ENCODE measurements at regions not wholly inside any gene's neighbourhood (a gene's known extent, or its start where the extent isn't known, plus 50 kb on each side); places are given as distances from the start of the nearest gene placed in this dataset.

DNA sequence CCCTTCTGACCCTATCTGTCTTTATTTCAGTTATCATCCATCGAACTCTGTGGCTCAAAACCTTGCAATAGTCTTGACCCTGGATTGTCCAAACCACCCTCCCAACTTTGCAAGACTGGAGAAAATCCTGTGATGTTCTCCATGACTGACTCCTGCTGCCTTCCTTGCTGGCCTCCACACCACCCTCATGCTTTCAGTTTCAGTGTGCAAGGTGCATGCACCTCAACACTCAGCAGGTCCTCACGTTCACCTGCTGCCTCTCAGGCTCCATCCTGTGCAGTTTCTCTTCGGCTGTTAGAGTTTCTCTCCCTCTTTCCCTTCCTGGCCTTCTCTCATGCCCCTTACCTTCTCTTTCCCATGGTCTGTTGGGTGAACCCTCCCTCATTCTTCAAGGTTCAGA, 59.4 kb upstream of the ASIC2 start:
- H3K4me1 Mint-ChIP-seq: no peaks in the 10 kb centered on the region

DNA sequence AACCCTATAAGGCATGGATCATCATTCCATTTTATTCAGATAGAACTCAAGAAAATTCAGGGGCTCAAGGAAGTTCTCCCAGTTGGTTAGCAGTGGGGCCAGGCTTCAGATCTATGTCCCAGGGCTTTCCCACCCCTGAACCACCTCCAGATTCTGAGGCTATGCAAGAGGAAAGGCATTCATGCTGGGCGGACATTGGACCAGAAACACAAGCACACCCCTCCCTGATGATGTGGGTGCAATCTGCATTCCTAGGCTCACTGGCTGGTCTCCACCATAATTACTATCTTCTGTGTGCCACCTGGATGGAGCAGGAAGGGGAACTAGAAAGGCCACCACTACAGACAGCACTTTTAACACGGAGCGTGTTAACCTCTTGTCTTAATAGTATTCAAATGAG, 63.2 kb upstream of the ASIC2 start:
- DNase-seq: no peak
- H3K4me3 Mint-ChIP-seq: no peak overlapping the region
- no peaks in the 10 kb centered on the region for H3K36me3 Mint-ChIP-seq
- peaks cover 0 to 8% (median 2%) of the 10 kb centered on the region in 7 donors for H3K9me3 Mint-ChIP-seq
- H3K27ac Mint-ChIP-seq: no peak overlapping the region
- ATAC-seq (ENCODE audit: low read depth in 2 of 2): no peak
- no peaks in the 10 kb centered on the region for H3K4me1 Mint-ChIP-seq
- H3K27me3 Mint-ChIP-seq: peaks cover 3 to 19% (median 7%) of the 10 kb centered on the region in 3 donors

More for the DNA sequence above, 59.4 kb upstream of the ASIC2 start:
- Mint-ChIP-seq H3K9me3 (peaks cover 0 to 7% (median 2%) of the 10 kb centered on the region in 7 donors), H3K27ac (no peak overlapping the region), H3K27me3 (peaks cover 3 to 19% (median 7%) of the 10 kb centered on the region in 3 donors), H3K36me3 (no peaks in the 10 kb centered on the region), H3K4me3 (no peak overlapping the region)
- no peak for ATAC-seq (ENCODE audit: low read depth in 2 of 2)
- DNase-seq: no peak

DNA sequence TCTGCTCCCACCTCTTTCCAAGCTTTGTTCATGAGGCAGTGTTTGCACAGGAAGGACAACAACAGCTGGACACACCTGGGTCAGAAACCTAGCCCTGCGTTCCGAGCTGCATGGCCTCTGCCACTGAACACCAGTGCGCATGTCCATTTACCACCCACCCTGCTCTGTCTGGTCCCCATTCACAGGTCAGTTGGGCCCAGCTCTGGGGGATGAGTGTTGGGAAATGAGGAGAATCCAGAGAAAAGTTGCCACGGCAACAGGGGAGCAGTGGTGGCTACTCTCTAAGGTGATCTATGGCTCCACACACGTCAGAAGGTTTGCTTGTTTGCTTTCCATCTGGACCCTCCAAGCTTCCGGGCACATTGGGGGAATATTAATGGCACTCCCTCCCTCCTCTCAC, 70.4 kb upstream of the ASIC2 start:
- peaks cover 0 to 9% (median 4%) of the 10 kb centered on the region in 7 donors for H3K9me3 Mint-ChIP-seq
- no peak overlapping the region for H3K4me3 Mint-ChIP-seq
- ATAC-seq (ENCODE audit: low read depth in 2 of 2): no peak
- no peaks in the 10 kb centered on the region for H3K36me3 Mint-ChIP-seq
- no peak for DNase-seq
- H3K4me1 Mint-ChIP-seq: no peaks in the 10 kb centered on the region
- H3K27me3 Mint-ChIP-seq: peaks cover 0 to 16% (median 5%) of the 10 kb centered on the region in 3 donors
- no peak overlapping the region for H3K27ac Mint-ChIP-seq

DNA sequence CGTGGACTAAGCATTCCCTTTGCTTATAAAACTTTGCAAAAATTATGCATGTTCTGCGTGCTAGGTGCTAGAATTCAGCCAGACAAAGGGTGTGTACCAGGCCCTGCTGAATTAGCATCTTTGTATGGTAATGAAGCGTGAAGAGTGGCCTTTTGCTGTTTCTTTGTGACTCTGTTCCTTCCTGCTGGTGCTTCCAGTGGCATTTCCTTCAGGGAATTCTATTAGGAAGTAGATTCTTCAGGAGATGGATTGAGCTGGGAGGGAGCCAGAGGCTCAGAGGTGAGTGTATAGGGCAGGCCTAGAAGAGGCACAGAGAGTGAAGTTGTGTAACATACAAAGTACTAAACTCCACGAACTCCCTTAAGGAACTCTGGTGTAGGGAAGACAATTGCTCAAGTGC, 73.9 kb upstream of the ASIC2 start:
- DNase-seq (no peak), ATAC-seq (ENCODE audit: low read depth in 2 of 2) (no peak)
- Mint-ChIP-seq H3K4me3 (no peak overlapping the region), H3K9me3 (peaks cover 0 to 9% (median 4%) of the 10 kb centered on the region in 7 donors), H3K36me3 (no peaks in the 10 kb centered on the region), H3K4me1 (no peaks in the 10 kb centered on the region), H3K27ac (no peak overlapping the region), H3K27me3 (peaks cover 0 to 17% (median 5%) of the 10 kb centered on the region in 3 donors)

DNA sequence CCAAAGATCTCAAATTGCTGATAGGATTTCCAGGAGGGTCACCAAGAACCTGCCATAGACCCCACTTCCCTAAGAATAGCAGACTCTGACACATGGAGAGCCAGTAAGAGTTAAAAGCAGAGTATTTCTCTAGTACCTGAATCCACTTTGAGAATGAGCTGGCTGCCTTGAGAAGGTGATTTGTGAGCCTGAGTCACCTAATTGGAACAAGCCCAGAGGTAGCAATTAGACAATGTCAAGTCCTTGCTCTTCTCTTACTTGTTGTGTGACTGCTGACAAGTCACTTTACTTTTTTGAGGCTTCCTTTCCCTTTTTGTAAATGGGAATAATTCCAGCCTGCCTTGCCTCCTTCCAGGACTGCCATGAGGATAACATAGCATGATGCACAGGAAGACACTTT, 76.1 kb upstream of the ASIC2 start:
- ATAC-seq (ENCODE audit: low read depth in 2 of 2): no peak
- Mint-ChIP-seq H3K9me3 (peaks cover 0 to 6% (median 4%) of the 10 kb centered on the region in 7 donors), H3K4me3 (no peak overlapping the region), H3K36me3 (no peaks in the 10 kb centered on the region), H3K27ac (no peak overlapping the region), H3K4me1 (no peaks in the 10 kb centered on the region), H3K27me3 (peaks cover 0 to 13% (median 5%) of the 10 kb centered on the region in 3 donors)
- DNase-seq: no peak

DNA sequence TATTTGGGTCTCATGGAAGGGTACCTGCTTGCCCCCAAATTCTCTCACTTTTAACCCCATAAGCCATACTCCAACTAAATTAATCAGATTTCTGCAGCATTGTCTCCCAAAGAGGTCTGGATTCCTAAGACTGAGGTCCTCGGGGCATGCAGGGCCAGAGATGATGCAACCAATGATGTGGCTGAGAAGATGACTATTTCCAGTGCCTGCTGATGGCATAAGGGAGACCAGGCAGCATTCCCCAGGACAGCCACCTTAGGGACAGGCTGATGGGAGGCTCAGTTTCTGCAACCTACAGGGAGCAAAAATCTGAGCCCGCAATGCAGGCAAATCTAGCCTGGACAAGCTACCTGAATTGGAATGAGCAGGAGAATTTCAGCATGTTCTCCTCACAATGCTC, 76.8 kb upstream of the ASIC2 start:
- Mint-ChIP-seq H3K36me3 (no peaks in the 10 kb centered on the region), H3K27me3 (peaks cover 0 to 10% (median 8%) of the 10 kb centered on the region in 3 donors), H3K27ac (no peak overlapping the region), H3K4me1 (no peaks in the 10 kb centered on the region), H3K9me3 (peaks cover 0 to 4% (median 0%) of the 10 kb centered on the region in 7 donors), H3K4me3 (no peak overlapping the region)
- no peak for DNase-seq
- ATAC-seq (ENCODE audit: low read depth in 2 of 2): no peak

DNA sequence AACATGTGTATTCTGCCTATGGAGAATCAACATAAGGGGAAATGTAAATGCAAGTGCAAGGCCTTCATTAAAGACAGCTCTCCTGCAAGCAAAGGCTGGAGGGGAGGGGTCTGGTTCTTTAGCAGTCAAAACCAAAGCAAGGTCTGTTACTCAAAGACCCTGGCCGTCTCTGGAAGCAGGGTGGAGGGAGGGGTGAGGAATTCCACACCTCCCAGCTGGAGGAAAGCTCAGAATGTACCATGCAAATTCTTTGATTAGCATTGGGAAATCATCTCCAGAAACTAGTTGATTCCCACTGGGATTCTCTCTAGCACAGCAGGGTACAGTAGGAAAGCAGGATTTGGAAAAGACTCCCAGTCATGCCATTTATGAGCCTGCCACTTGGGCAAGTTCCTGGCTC, 77.3 kb upstream of the ASIC2 start:
- no peak for ATAC-seq (ENCODE audit: low read depth in 2 of 2)
- Mint-ChIP-seq H3K27me3 (peaks cover 0 to 5% (median 4%) of the 10 kb centered on the region in 3 donors), H3K4me3 (no peak overlapping the region), H3K36me3 (no peaks in the 10 kb centered on the region), H3K4me1 (no peaks in the 10 kb centered on the region), H3K27ac (no peak overlapping the region), H3K9me3 (peaks cover 0 to 4% (median 0%) of the 10 kb centered on the region in 7 donors)
- no peak for DNase-seq

DNA sequence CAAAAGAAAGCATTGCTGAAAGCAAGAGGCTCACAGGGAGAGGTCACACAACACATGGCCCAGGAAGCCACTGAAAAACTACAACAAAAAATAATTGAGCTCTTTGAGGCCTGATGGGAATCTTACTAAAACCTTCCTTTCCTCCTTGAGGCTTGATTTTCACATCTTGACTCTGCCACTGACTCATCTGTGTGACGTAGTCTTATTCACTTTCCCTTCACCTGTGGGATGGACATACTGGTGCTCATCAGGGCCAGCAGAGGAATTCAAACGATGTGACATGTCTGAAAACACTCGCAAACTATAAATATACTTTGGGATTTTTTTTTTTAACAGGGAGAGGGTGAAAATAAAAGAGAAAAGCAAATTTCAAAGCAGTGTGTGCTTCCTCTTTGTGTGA, 78.3 kb upstream of the ASIC2 start:
- ATAC-seq (ENCODE audit: low read depth in 2 of 2) (no peak), DNase-seq (no peak)
- no peak overlapping the region for H3K4me3 Mint-ChIP-seq
- H3K4me1 Mint-ChIP-seq: no peaks in the 10 kb centered on the region
- H3K9me3 Mint-ChIP-seq: peaks cover 0 to 1% (median 0%) of the 10 kb centered on the region in 7 donors
- no peak overlapping the region for H3K27ac Mint-ChIP-seq
- H3K36me3 Mint-ChIP-seq: no peaks in the 10 kb centered on the region
- peaks cover 0 to 5% (median 4%) of the 10 kb centered on the region in 3 donors for H3K27me3 Mint-ChIP-seq

DNA sequence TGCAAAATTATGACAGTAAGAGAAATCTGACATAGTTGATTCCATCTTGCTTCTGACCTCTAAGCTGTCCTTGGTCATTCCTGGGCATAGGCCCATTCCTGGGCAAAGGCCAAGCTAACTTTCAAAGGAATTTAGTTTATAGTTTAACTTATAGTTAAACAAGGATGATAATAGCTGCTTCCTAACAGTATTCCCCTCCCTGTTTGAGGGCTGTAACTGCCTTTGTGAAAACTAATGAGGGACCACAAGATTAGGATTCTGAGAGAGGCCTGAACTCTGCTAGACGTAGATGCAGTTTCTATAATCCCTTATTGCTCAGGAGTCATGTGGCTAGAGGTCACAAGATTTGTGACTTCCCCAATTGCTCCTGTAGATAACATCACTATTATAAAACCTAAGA, 80.2 kb upstream of the ASIC2 start:
- H3K27ac Mint-ChIP-seq: no peak overlapping the region
- H3K4me3 Mint-ChIP-seq: no peak overlapping the region
- no peak for DNase-seq
- no peaks in the 10 kb centered on the region for H3K9me3 Mint-ChIP-seq
- H3K36me3 Mint-ChIP-seq: no peaks in the 10 kb centered on the region
- H3K4me1 Mint-ChIP-seq: no peaks in the 10 kb centered on the region
- H3K27me3 Mint-ChIP-seq: peaks cover 0 to 15% (median 4%) of the 10 kb centered on the region in 3 donors
- ATAC-seq (ENCODE audit: low read depth in 2 of 2): no peak

DNA sequence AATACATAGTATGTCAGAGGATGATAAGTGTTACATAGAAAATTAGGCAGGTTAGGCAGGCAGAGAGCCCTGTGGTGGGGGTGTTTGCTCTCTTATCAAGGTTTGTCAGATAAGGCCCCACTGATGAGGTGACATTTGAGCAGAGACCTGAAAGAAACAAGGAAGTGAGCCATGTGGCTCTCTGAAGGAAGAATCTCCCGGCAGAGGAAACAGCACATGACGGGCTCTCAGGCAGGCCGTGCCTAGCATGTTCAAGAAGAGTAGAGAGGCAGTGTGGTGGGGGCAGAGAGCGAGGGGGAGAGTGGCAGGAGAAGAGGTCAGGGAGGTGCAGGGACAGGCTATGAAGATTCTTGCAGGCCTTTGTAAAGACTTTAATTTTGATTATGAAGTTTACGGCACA, 82.0 kb upstream of the ASIC2 start:
- Mint-ChIP-seq H3K9me3 (no peaks in the 10 kb centered on the region), H3K36me3 (no peaks in the 10 kb centered on the region), H3K4me1 (no peaks in the 10 kb centered on the region), H3K4me3 (no peak overlapping the region), H3K27ac (no peak overlapping the region), H3K27me3 (peaks cover 0 to 20% (median 9%) of the 10 kb centered on the region in 3 donors)
- ATAC-seq (ENCODE audit: low read depth in 2 of 2) (no peak), DNase-seq (no peak)

DNA sequence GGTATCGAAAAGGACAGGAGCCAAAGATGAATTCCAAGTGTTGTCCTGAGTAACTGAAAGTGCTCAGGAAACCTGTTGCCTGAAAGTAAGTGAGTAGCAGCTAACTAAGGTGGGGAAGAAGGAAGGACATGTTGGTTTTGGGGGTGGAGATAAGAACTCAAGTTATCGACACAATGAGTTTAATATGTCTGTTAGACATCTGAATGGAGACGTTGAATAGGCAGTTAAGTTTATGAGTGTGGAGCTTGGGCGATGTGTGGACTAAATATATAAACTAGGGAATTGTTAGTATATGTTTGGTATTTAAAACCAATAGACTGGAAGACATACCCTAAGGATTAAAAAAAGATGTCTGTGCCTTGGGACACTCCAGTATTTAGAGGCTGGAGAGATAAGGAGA, 82.7 kb upstream of the ASIC2 start:
- DNase-seq (no peak), ATAC-seq (ENCODE audit: low read depth in 2 of 2) (no peak)
- H3K36me3 Mint-ChIP-seq: no peaks in the 10 kb centered on the region
- no peaks in the 10 kb centered on the region for H3K9me3 Mint-ChIP-seq
- peaks cover 0 to 20% (median 9%) of the 10 kb centered on the region in 3 donors for H3K27me3 Mint-ChIP-seq
- H3K27ac Mint-ChIP-seq: no peak overlapping the region
- H3K4me3 Mint-ChIP-seq: no peak overlapping the region
- no peaks in the 10 kb centered on the region for H3K4me1 Mint-ChIP-seq

DNA sequence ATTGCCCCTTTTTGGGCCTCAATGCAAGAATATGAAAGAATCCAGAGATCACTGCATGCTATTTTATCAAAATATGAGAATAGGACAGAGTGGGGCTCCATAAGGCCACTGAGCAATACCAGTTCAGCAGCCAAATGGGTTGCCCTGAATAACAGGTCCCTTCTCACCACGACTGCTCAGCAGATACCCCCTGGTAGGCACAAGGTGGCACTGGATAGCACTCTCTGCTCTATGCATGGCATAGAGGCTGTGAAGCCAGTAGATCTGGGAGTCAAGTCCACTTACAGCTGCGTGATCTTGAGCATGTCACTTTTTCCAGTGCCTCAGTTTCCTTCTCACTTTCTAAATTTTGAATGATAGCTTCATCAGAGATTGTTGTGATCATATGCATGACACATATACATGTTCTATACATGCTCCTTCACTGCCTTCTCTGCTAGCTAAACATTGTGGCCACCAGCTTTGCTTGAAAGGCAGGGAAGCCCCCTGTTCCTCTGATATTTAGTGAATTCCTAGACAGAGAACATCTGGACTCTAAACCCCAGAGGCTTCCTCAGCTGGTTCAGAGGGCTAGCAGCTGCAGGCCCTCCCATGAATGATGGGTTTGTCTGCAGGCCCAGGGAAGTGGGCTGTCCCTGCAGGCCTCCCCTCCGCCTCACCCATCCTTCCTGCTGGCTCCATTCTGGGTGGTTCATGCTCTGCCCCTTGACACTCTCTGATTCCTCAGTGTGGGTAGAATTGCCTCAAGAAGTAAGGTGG, 84.9 kb upstream of the ASIC2 start:
- DNase-seq: no peak
- Mint-ChIP-seq H3K27me3 (peaks cover 0 to 20% (median 8%) of the 10 kb centered on the region in 3 donors), H3K36me3 (no peaks in the 10 kb centered on the region), H3K27ac (no peak overlapping the region), H3K4me3 (no peak overlapping the region), H3K4me1 (no peaks in the 10 kb centered on the region), H3K9me3 (peaks cover 0 to 3% (median 0%) of the 10 kb centered on the region in 7 donors)
- no peak for ATAC-seq (ENCODE audit: low read depth in 2 of 2)

DNA sequence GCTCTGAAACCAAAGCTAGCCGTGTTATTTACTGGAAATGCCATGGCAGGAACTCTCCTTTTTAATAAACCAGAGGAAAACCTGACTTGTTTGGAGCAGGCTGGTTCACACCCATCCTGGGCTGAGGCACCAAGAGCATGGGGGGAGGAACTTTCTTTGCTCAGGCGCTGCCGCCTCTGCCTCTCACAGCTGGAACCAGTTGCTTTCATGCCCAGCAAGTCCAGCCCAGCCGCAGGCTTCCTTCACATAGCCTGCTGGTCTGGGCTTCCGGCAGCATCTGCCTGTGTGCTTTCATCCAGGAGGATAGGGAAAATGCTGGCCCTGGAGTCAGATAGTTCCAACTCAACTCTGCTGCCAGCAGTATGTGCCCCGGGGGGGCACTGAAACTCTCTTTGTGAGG, 88.1 kb upstream of the ASIC2 start:
- peaks cover 0 to 4% (median 0%) of the 10 kb centered on the region in 7 donors for H3K9me3 Mint-ChIP-seq
- H3K4me3 Mint-ChIP-seq: no peak overlapping the region
- no peaks in the 10 kb centered on the region for H3K4me1 Mint-ChIP-seq
- DNase-seq (no peak), ATAC-seq (ENCODE audit: low read depth in 2 of 2) (no peak)
- no peaks in the 10 kb centered on the region for H3K36me3 Mint-ChIP-seq
- peaks cover under 1 to 18% (median 16%) of the 10 kb centered on the region in 3 donors for H3K27me3 Mint-ChIP-seq
- no peak overlapping the region for H3K27ac Mint-ChIP-seq

DNA sequence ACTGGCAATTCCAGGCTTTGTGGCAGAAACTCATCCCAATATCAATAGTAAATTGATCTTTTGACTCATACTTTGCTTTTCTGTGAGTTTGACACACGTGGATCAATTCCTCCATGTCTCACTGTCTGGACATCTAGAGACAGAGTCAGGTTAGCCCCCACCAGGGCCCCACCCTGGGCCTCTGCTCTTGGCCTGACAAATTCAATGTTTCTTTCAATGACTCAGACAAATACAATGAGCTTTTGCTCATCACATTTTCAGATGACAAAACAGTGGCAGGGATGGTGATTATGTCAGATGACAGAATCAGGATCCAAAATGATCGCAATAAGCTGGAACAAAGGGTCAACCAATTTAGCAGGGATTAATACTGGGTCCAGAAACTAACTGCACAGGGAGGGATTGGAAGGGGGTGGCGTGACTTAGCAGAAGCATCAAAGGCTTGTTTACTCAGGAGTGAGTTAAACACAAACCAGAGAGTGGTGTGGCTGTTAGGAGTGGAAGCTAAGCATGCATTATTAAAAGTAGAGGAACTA, 90.5 kb upstream of the ASIC2 start:
- Mint-ChIP-seq H3K4me1 (no peaks in the 10 kb centered on the region), H3K4me3 (no peak overlapping the region), H3K27me3 (peaks cover 3 to 23% (median 6%) of the 10 kb centered on the region in 3 donors), H3K36me3 (no peaks in the 10 kb centered on the region), H3K27ac (no peak overlapping the region), H3K9me3 (peaks cover 0 to 4% (median 0%) of the 10 kb centered on the region in 7 donors)
- DNase-seq: no peak
- ATAC-seq (ENCODE audit: low read depth in 2 of 2): no peak
